Subcutaneous abdominal adipose tissue (tissue), 5 donors: ENCODE measurements at regions not wholly inside any gene's neighbourhood (a gene's known extent, or its start where the extent isn't known, plus 50 kb on each side); places are given as distances from the start of the nearest gene placed in this dataset.

Experiments
- H3K27ac ChIP-seq: one replicate; pipeline ENCODE4 v1.7.0; 2013; ENCODE audit warnings: low read depth, mild to moderate bottlenecking, inconsistent platforms, low read length, moderate library complexity
- H3K27me3 ChIP-seq, 5 donors: one replicate each; pipeline ENCODE4 v1.7.0; 2013; ENCODE audit warnings: low read length in 5 of 5, inconsistent platforms in 1 of 5; ENCODE audit not compliant: control insufficient read depth in 5 of 5, insufficient read depth in 4 of 5
- H3K36me3 ChIP-seq, 5 donors: one replicate each; pipeline ENCODE4 v1.7.0; 2013; ENCODE audit warnings: low read length in 5 of 5; ENCODE audit not compliant: control insufficient read depth in 5 of 5, insufficient read depth in 5 of 5
- H3K4me1 ChIP-seq, 5 donors: one replicate each; pipeline ENCODE4 v1.7.0; 2013; ENCODE audit warnings: low read length in 5 of 5, mild to moderate bottlenecking in 3 of 5, moderate library complexity in 1 of 5; ENCODE audit not compliant: control insufficient read depth in 5 of 5, insufficient read depth in 5 of 5
- H3K4me3 ChIP-seq, 5 donors: one replicate each; pipeline ENCODE4 v1.7.0; 2013; ENCODE audit warnings: low read length in 5 of 5, low read depth in 1 of 5
- H3K9ac ChIP-seq, 5 donors: one replicate each; pipeline ENCODE4 v1.7.0; 2013; ENCODE audit warnings: low read length in 5 of 5, mild to moderate bottlenecking in 4 of 5, moderate library complexity in 3 of 5
- H3K9me3 ChIP-seq, 5 donors: one replicate each; pipeline ENCODE4 v1.7.0; 2013; ENCODE audit warnings: low read length in 5 of 5; ENCODE audit not compliant: control insufficient read depth in 5 of 5
- donor health status: healthy.
- donor health status: healthy.
- donor health status: healthy.
- donor health status: healthy.
- donor health status: healthy.

GRCh38 chr13:34124666-34125306 lies 306.8 kb downstream of the RFC3 start:
- Histone ChIP-seq H3K27ac (no peak overlapping the region), H3K4me1 (no peaks in the 10 kb centered on the region), H3K4me3 (no peak overlapping the region), H3K9me3 (no peaks in the 10 kb centered on the region), H3K36me3 (no peaks in the 10 kb centered on the region), H3K9ac (no peak overlapping the region), H3K27me3 (no peaks in the 10 kb centered on the region)

GRCh38 chr13:34127523-34127922 lies 309.6 kb downstream of the RFC3 start:
- no peak overlapping the region for H3K4me3 ChIP-seq
- no peaks in the 10 kb centered on the region for H3K27me3 ChIP-seq
- H3K9me3 ChIP-seq = no peaks in the 10 kb centered on the region
- no peaks in the 10 kb centered on the region for H3K4me1 ChIP-seq
- no peaks in the 10 kb centered on the region for H3K36me3 ChIP-seq
- no peak overlapping the region for H3K27ac ChIP-seq
- no peak overlapping the region for H3K9ac ChIP-seq

GRCh38 chr13:34128661-34129060 lies 310.7 kb downstream of the RFC3 start:
- Histone ChIP-seq H3K4me1 (no peaks in the 10 kb centered on the region), H3K27me3 (no peaks in the 10 kb centered on the region), H3K4me3 (no peak overlapping the region), H3K27ac (no peak overlapping the region), H3K9me3 (no peaks in the 10 kb centered on the region), H3K9ac (no peak overlapping the region), H3K36me3 (no peaks in the 10 kb centered on the region)

GRCh38 chr13:34129436-34129835 lies 311.5 kb downstream of the RFC3 start:
- Histone ChIP-seq H3K4me1 (no peaks in the 10 kb centered on the region), H3K9ac (no peak overlapping the region), H3K4me3 (no peak overlapping the region), H3K9me3 (no peaks in the 10 kb centered on the region), H3K27ac (no peak overlapping the region), H3K27me3 (no peaks in the 10 kb centered on the region), H3K36me3 (no peaks in the 10 kb centered on the region)

- Histone ChIP-seq H3K36me3 (no peaks in the 10 kb centered on the region), H3K27me3 (no peaks in the 10 kb centered on the region), H3K4me1 (no peaks in the 10 kb centered on the region), H3K9ac (no peak overlapping the region), H3K4me3 (no peak overlapping the region), H3K27ac (no peak overlapping the region), H3K9me3 (peaks cover 4 to 15% (median 9%) of the 10 kb centered on the region in 5 donors)
Observed at GRCh38 chr13:34137200-34137599, 319.3 kb downstream of the RFC3 start.

- Histone ChIP-seq H3K4me1 (no peaks in the 10 kb centered on the region), H3K27ac (no peak overlapping the region), H3K36me3 (no peaks in the 10 kb centered on the region), H3K9me3 (peaks cover 4 to 15% (median 9%) of the 10 kb centered on the region in 5 donors), H3K27me3 (no peaks in the 10 kb centered on the region), H3K4me3 (no peak overlapping the region), H3K9ac (no peak overlapping the region)
Observed at GRCh38 chr13:34139660-34140227, 321.8 kb downstream of the RFC3 start.

GRCh38 chr13:34143637-34144036 lies 325.7 kb downstream of the RFC3 start:
- Histone ChIP-seq H3K27me3 (no peaks in the 10 kb centered on the region), H3K9ac (no peak overlapping the region), H3K27ac (no peak overlapping the region), H3K9me3 (peaks cover 0 to 2% (median 0%) of the 10 kb centered on the region in 5 donors), H3K4me1 (no peaks in the 10 kb centered on the region), H3K4me3 (no peak overlapping the region), H3K36me3 (no peaks in the 10 kb centered on the region)

- Histone ChIP-seq H3K4me1 (no peaks in the 10 kb centered on the region), H3K27ac (no peak overlapping the region), H3K9me3 (peaks cover 0 to 2% (median 0%) of the 10 kb centered on the region in 5 donors), H3K27me3 (peaks cover 0 to under 1% (median 0%) of the 10 kb centered on the region in 5 donors), H3K9ac (no peak overlapping the region), H3K36me3 (no peaks in the 10 kb centered on the region), H3K4me3 (no peak overlapping the region)
Observed at GRCh38 chr13:34144142-34144541, 326.2 kb downstream of the RFC3 start.

- Histone ChIP-seq H3K9me3 (peaks cover 0 to 2% (median 0%) of the 10 kb centered on the region in 5 donors), H3K9ac (no peak overlapping the region), H3K4me1 (no peaks in the 10 kb centered on the region), H3K4me3 (no peak overlapping the region), H3K27me3 (peaks cover 0 to 4% (median 0%) of the 10 kb centered on the region in 5 donors), H3K36me3 (no peaks in the 10 kb centered on the region), H3K27ac (no peak overlapping the region)
Observed at GRCh38 chr13:34145061-34145460, 327.1 kb downstream of the RFC3 start.

- H3K4me3 ChIP-seq = no peak overlapping the region
- no peaks in the 10 kb centered on the region for H3K36me3 ChIP-seq
- no peaks in the 10 kb centered on the region for H3K4me1 ChIP-seq
- peaks cover 0 to 4% (median 0%) of the 10 kb centered on the region in 5 donors for H3K27me3 ChIP-seq
- no peak overlapping the region for H3K9ac ChIP-seq
- no peaks in the 10 kb centered on the region for H3K9me3 ChIP-seq
- no peak overlapping the region for H3K27ac ChIP-seq
Observed at GRCh38 chr13:34148359-34148758, 330.4 kb downstream of the RFC3 start.
